ENCODE measurements at regions not wholly inside any gene's neighbourhood (a gene's known extent, or its start where the extent isn't known, plus 50 kb on each side); places are given as distances from the start of the nearest gene placed in this dataset.

- DNase-seq = no peak
- Histone ChIP-seq H4K20me1 (ENCODE audit: insufficient read depth, low read length) (no peaks in the 10 kb centered on the region), H3K4me2 (ENCODE audit: low read depth, low read length) (no peak overlapping the region), H3K36me3 (replicated peaks; ENCODE audit: insufficient read depth, low read length) (no peaks in the 10 kb centered on the region), H2AFZ (ENCODE audit: low read length) (no peak overlapping the region), H3K9me2 (replicated peaks; ENCODE audit: insufficient read depth, low read length) (no peaks in the 10 kb centered on the region), H3K9me3 (replicated peaks; ENCODE audit: insufficient read depth, low read length) (no peaks in the 10 kb centered on the region), H3K27me3 (replicated peaks; ENCODE audit: insufficient read depth, low read length) (no peaks in the 10 kb centered on the region), H3K79me2 (ENCODE audit: low read length) (no peaks in the 10 kb centered on the region), H3F3A (ENCODE audit: insufficient read depth, low read length) (no peaks in the 10 kb centered on the region), H3K4me3 (ENCODE audit: low read length) (no peak overlapping the region), H3K9ac (ENCODE audit: low read length) (no peak overlapping the region), H3K4me1 (ENCODE audit: low read length) (no peaks in the 10 kb centered on the region), H3K27ac (ENCODE audit: low read length) (no peak overlapping the region)
- TF ChIP-seq CTCF (IDR thresholded peaks at IDR 0.05; ENCODE audit: low read length) = no peak
- TF ChIP-seq EZH2phosphoT487 (IDR thresholded peaks at IDR 0.05; ENCODE audit: low read length) = no peak
- no peak for TF ChIP-seq EZH2 (optimal IDR thresholded peaks at IDR 0.05; ENCODE audit: low read depth, low read length)
These were observed 192.3 kb upstream of the ANKRD50 start for GRCh38 chr4:124904723-124905388.

GRCh38 chr4:124903995-124904722, 191.6 kb upstream of the ANKRD50 start:
- TF ChIP-seq EZH2phosphoT487 (IDR thresholded peaks at IDR 0.05; ENCODE audit: low read length) (no peak), CTCF (IDR thresholded peaks at IDR 0.05; ENCODE audit: low read length) (no peak), EZH2 (optimal IDR thresholded peaks at IDR 0.05; ENCODE audit: low read depth, low read length) (no peak)
- no peak for DNase-seq
- H3K27ac ChIP-seq (ENCODE audit: low read length) = no peak overlapping the region
- H3K27me3 ChIP-seq (replicated peaks; ENCODE audit: insufficient read depth, low read length) = no peaks in the 10 kb centered on the region
- no peak overlapping the region for H2AFZ ChIP-seq (ENCODE audit: low read length)
- H3K36me3 ChIP-seq (replicated peaks; ENCODE audit: insufficient read depth, low read length) = no peaks in the 10 kb centered on the region
- H4K20me1 ChIP-seq (ENCODE audit: insufficient read depth, low read length) = no peaks in the 10 kb centered on the region
- H3K79me2 ChIP-seq (ENCODE audit: low read length) = no peaks in the 10 kb centered on the region
- H3K4me2 ChIP-seq (ENCODE audit: low read depth, low read length) = no peak overlapping the region
- no peaks in the 10 kb centered on the region for H3F3A ChIP-seq (ENCODE audit: insufficient read depth, low read length)
- no peaks in the 10 kb centered on the region for H3K4me1 ChIP-seq (ENCODE audit: low read length)
- no peaks in the 10 kb centered on the region for H3K9me2 ChIP-seq (replicated peaks; ENCODE audit: insufficient read depth, low read length)
- H3K9ac ChIP-seq (ENCODE audit: low read length) = no peak overlapping the region
- H3K4me3 ChIP-seq (ENCODE audit: low read length) = no peak overlapping the region
- H3K9me3 ChIP-seq (replicated peaks; ENCODE audit: insufficient read depth, low read length) = no peaks in the 10 kb centered on the region

GRCh38 chr4:124902001-124902515, 189.5 kb upstream of the ANKRD50 start:
- TF ChIP-seq CTCF (IDR thresholded peaks at IDR 0.05; ENCODE audit: low read length) (no peak), EZH2 (optimal IDR thresholded peaks at IDR 0.05; ENCODE audit: low read depth, low read length) (no peak), EZH2phosphoT487 (IDR thresholded peaks at IDR 0.05; ENCODE audit: low read length) (no peak)
- Histone ChIP-seq H3K36me3 (replicated peaks; ENCODE audit: insufficient read depth, low read length) (no peaks in the 10 kb centered on the region), H4K20me1 (ENCODE audit: insufficient read depth, low read length) (no peaks in the 10 kb centered on the region), H3K4me2 (ENCODE audit: low read depth, low read length) (no peak overlapping the region), H3K79me2 (ENCODE audit: low read length) (no peaks in the 10 kb centered on the region), H3K27ac (ENCODE audit: low read length) (no peak overlapping the region), H3F3A (ENCODE audit: insufficient read depth, low read length) (no peaks in the 10 kb centered on the region), H3K9me3 (replicated peaks; ENCODE audit: insufficient read depth, low read length) (no peaks in the 10 kb centered on the region), H3K4me1 (ENCODE audit: low read length) (no peaks in the 10 kb centered on the region), H3K27me3 (replicated peaks; ENCODE audit: insufficient read depth, low read length) (no peaks in the 10 kb centered on the region), H3K9ac (ENCODE audit: low read length) (no peak overlapping the region), H2AFZ (ENCODE audit: low read length) (no peak overlapping the region), H3K4me3 (ENCODE audit: low read length) (no peak overlapping the region), H3K9me2 (replicated peaks; ENCODE audit: insufficient read depth, low read length) (no peaks in the 10 kb centered on the region)
- no peak for DNase-seq
